SK-N-SH (cell line): ENCODE measurements at regions not wholly inside any gene's neighbourhood (a gene's known extent, or its start where the extent isn't known, plus 50 kb on each side); places are given as distances from the start of the nearest gene placed in this dataset.

Source experiments
- CTCF ChIA-PET: fragments of 300-600, 350-600 bp; formaldehyde crosslinking; extraction: SDS; loops from one replicate; lab custom pipeline; 2021; lab: Yijun Ruan, JAX
- POLR2A ChIA-PET: fragments of 350-600 bp; sonication (Branson Sonifier 250); formaldehyde crosslinking; extraction: SDS; loops from one replicate; lab custom pipeline; 2020; ENCODE audit warnings: antibody characterized with exemption, inconsistent platforms; lab: Yijun Ruan, JAX
- DNase-seq: peaks from one replicate; pipeline ENCODE4 v3.0.0; 2012
- H2AFZ ChIP-seq: fragments of 200-600 bp; sonication (generic); 2 replicates; pipeline ENCODE4 v1.8.1; 2016; ENCODE audit warnings: antibody characterized with exemption, mild to moderate bottlenecking, low read depth
- H3F3A ChIP-seq: fragments of 200-600 bp; sonication (generic); replicated peaks from 2 replicates; pipeline ENCODE3; 2016; ENCODE audit warnings: antibody characterized with exemption, mild to moderate bottlenecking; ENCODE audit not compliant: insufficient read depth
- H3K27ac ChIP-seq, 2 experiments: fragments of 200-500 bp in 1 of 2; fragments of 200-600 bp in 1 of 2; sonication (Bioruptor generic) in 1 of 2; sonication (generic), shearing (Covaris generic) in 1 of 2; 2 replicates each; pipeline versions ENCODE4 v1.5.1 to v1.6.1; 2014 to 2016; ENCODE audit warnings: low read depth in 2 of 2, inconsistent platforms in 1 of 2, low read length in 1 of 2, mild to moderate bottlenecking in 1 of 2, mixed read lengths in 1 of 2
- H3K27me3 ChIP-seq: fragments of 200-600 bp; sonication (generic), shearing (Covaris generic); 2 replicates; pipeline ENCODE4 v1.6.1; 2016; ENCODE audit warnings: mixed run types; ENCODE audit not compliant: insufficient read depth
- H3K36me3 ChIP-seq, 2 experiments: fragments of 200-500 bp in 1 of 2; fragments of 200-600 bp in 1 of 2; sonication (Bioruptor generic) in 1 of 2; sonication (generic) in 1 of 2; replicated peaks in 1 of 2; 2 replicates each; pipeline versions ENCODE3 to v1.5.1; 2014 to 2016; ENCODE audit warnings: low read length in 1 of 2, mild to moderate bottlenecking in 1 of 2; ENCODE audit not compliant: insufficient read depth in 2 of 2, control insufficient read depth in 1 of 2
- H3K4me1 ChIP-seq, 2 experiments: fragments of 200-500 bp in 1 of 2; fragments of 200-600 bp in 1 of 2; sonication (Bioruptor generic) in 1 of 2; sonication (generic), shearing (Covaris generic) in 1 of 2; 2 replicates each; pipeline versions ENCODE4 v1.5.1 to v1.6.1; 2014 to 2016; ENCODE audit warnings: low read depth in 1 of 2, low read length in 1 of 2, mixed run types in 1 of 2; ENCODE audit not compliant: insufficient read depth in 2 of 2, control insufficient read depth in 1 of 2
- H3K4me2 ChIP-seq: fragments of 200-600 bp; sonication (generic), shearing (Covaris generic); 2 replicates; pipeline ENCODE4 v1.6.1; 2017; ENCODE audit warnings: mixed run types
- H3K4me3 ChIP-seq, 2 experiments: fragments of 200-500 bp in 1 of 2; fragments of 200-600 bp in 1 of 2; sonication (Bioruptor generic) in 1 of 2; sonication (generic), shearing (Covaris generic) in 1 of 2; 2 replicates each; pipeline versions ENCODE4 v1.5.1 to v1.8.1; 2014 to 2016; ENCODE audit warnings: low read depth in 2 of 2, inconsistent platforms in 1 of 2, low read length in 1 of 2, mild to moderate bottlenecking in 1 of 2, mixed read lengths in 1 of 2, moderate library complexity in 1 of 2
- H3K79me2 ChIP-seq: fragments of 200-600 bp; sonication (generic); 2 replicates; pipeline ENCODE4 v1.8.1; 2017; ENCODE audit warnings: mild to moderate bottlenecking; ENCODE audit not compliant: insufficient read depth
- H3K9ac ChIP-seq: fragments of 200-600 bp; sonication (generic); 2 replicates; pipeline ENCODE4 v1.6.1; 2017; ENCODE audit warnings: mixed run types
- H3K9me2 ChIP-seq: fragments of 200-600 bp; sonication (generic); 2 replicates; pipeline ENCODE4 v1.6.1; 2017; ENCODE audit warnings: mixed run types
- H3K9me3 ChIP-seq: fragments of 200-600 bp; sonication (generic); 2 replicates; pipeline ENCODE4 v1.6.1; 2017; ENCODE audit warnings: mixed run types, mild to moderate bottlenecking, moderate library complexity
- H4K20me1 ChIP-seq: fragments of 200-600 bp; sonication (generic); 2 replicates; pipeline ENCODE4 v1.6.1; 2017; ENCODE audit warnings: mild to moderate bottlenecking, mixed run types; ENCODE audit not compliant: insufficient read depth
- CTCF ChIP-seq: fragments of 200-600 bp; sonication (generic); IDR thresholded peaks from 2 replicates; pipeline ENCODE4 v1.6.1; 2017; ENCODE audit warnings: antibody characterized with exemption, mild to moderate bottlenecking, moderate library complexity
- EZH2phosphoT487 ChIP-seq: fragments of 200-600 bp; sonication (generic); IDR thresholded peaks from 2 replicates; pipeline ENCODE4 v1.6.1; 2017; ENCODE audit warnings: low read depth, mixed run types, mild to moderate bottlenecking, antibody characterized with exemption, moderate library complexity, borderline replicate concordance
- FOSL2 ChIP-seq: IDR thresholded peaks from 2 replicates; pipeline ENCODE4 v1.4.0; 2012; ENCODE audit warnings: low read depth, mild to moderate bottlenecking, moderate library complexity, borderline replicate concordance
- GABPA ChIP-seq: IDR thresholded peaks from 2 replicates; pipeline ENCODE4 v1.4.0; 2012; ENCODE audit warnings: low read depth, mild to moderate bottlenecking
- IRF3 ChIP-seq: fragments of 150-350 bp; IDR thresholded peaks from 2 replicates; pipeline ENCODE4 v1.6.1; 2016; ENCODE audit warnings: mild to moderate bottlenecking, low read depth, low read length
- JUND ChIP-seq: IDR thresholded peaks from 2 replicates; pipeline ENCODE4 v1.4.0; 2012
- MXI1 ChIP-seq: IDR thresholded peaks from 2 replicates; pipeline ENCODE4 v1.6.1; 2012; ENCODE audit warnings: mild to moderate bottlenecking, low read depth, low read length, improper control_type of control experiment
- RFX5 ChIP-seq: IDR thresholded peaks from 2 replicates; pipeline ENCODE4 v1.6.1; 2012; ENCODE audit warnings: mild to moderate bottlenecking, improper control_type of control experiment, low read length
- RXRA ChIP-seq: IDR thresholded peaks from 2 replicates; pipeline ENCODE4 v1.4.0; 2012; ENCODE audit warnings: low read depth, mild to moderate bottlenecking, borderline replicate concordance
- SIN3A ChIP-seq: IDR thresholded peaks from 2 replicates; pipeline ENCODE4 v1.6.1; 2012; ENCODE audit warnings: low read depth, mild to moderate bottlenecking, low read length, moderate library complexity, borderline replicate concordance
- SMC3 ChIP-seq: IDR thresholded peaks from 2 replicates; pipeline ENCODE4 v1.6.1; 2012; ENCODE audit warnings: low read depth, low read length, improper control_type of control experiment
- TAF1 ChIP-seq: IDR thresholded peaks from 2 replicates; pipeline ENCODE4 v1.6.1; 2012; ENCODE audit warnings: low read depth, mild to moderate bottlenecking, low read length, moderate library complexity, borderline replicate concordance
- TEAD4 ChIP-seq: IDR thresholded peaks from 2 replicates; pipeline ENCODE4 v1.4.0; 2012; ENCODE audit warnings: mild to moderate bottlenecking, borderline replicate concordance; ENCODE audit not compliant: insufficient read depth
- USF1 ChIP-seq: IDR thresholded peaks from 2 replicates; pipeline ENCODE4 v1.4.0; 2012; ENCODE audit warnings: low read depth, borderline replicate concordance
- WGBS: methylation state at CpG from one replicate; pipeline ENCODE4 v1.1.6; 2017; ENCODE audit warnings: low lambda C conversion rate; 5-methylcytosine and 5-hydroxymethylcytosine counted together
- TF ChIP-seq, protein P1 (sequence below): IDR thresholded peaks from 2 replicates; pipeline ENCODE4 v1.6.1; 2012; ENCODE audit warnings: mild to moderate bottlenecking, low read depth, low read length, moderate library complexity
- TF ChIP-seq, protein P2 (sequence below): IDR thresholded peaks from 2 replicates; pipeline ENCODE4 v1.4.0; 2012; ENCODE audit warnings: low read depth, borderline replicate concordance

GRCh38 chr9:31601666-31602065 is 782.8 kb upstream of the ACO1 start (continued):
- no peak for TF ChIP-seq USF1
- TF ChIP-seq SIN3A = no peak

DNA sequence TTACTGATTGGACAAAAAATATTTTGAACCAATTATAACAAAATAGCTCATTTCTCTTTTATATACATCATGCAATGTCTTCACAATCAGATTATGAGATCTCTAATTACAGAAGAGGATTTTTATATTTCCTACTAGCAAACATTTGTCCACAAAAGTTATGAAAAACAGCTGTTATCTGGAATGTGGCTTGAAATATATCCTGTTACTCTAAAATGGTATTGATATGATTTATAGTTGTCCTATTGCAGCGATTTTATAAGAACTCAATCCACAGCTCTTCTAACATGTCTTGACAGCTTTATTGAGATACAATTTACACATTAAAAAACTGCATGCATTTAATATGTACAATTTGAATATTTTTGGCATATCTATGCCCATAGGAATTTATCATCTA is 779.9 kb upstream of the ACO1 start:
- Histone ChIP-seq H3K4me3 (no peak overlapping the region), H3K36me3 (no peaks in the 10 kb centered on the region), H3K9me2 (no peaks in the 10 kb centered on the region), H4K20me1 (no peaks in the 10 kb centered on the region), H2AFZ (no peak overlapping the region), H3K27ac (no peak overlapping the region), H3K9me3 (no peaks in the 10 kb centered on the region), H3K9ac (no peak overlapping the region), H3K79me2 (no peaks in the 10 kb centered on the region), H3F3A (peaks cover 4% of the 10 kb centered on the region), H3K27me3 (no peaks in the 10 kb centered on the region), H3K4me1 (no peaks in the 10 kb centered on the region; a peak in 2 of 4 replicates), H3K4me2 (no peak overlapping the region)
- no peak for DNase-seq
- no peak for TF ChIP-seq RXRA
- TF ChIP-seq SMC3 = no peak
- no peak for TF ChIP-seq TEAD4
- TF ChIP-seq, protein P1, sequence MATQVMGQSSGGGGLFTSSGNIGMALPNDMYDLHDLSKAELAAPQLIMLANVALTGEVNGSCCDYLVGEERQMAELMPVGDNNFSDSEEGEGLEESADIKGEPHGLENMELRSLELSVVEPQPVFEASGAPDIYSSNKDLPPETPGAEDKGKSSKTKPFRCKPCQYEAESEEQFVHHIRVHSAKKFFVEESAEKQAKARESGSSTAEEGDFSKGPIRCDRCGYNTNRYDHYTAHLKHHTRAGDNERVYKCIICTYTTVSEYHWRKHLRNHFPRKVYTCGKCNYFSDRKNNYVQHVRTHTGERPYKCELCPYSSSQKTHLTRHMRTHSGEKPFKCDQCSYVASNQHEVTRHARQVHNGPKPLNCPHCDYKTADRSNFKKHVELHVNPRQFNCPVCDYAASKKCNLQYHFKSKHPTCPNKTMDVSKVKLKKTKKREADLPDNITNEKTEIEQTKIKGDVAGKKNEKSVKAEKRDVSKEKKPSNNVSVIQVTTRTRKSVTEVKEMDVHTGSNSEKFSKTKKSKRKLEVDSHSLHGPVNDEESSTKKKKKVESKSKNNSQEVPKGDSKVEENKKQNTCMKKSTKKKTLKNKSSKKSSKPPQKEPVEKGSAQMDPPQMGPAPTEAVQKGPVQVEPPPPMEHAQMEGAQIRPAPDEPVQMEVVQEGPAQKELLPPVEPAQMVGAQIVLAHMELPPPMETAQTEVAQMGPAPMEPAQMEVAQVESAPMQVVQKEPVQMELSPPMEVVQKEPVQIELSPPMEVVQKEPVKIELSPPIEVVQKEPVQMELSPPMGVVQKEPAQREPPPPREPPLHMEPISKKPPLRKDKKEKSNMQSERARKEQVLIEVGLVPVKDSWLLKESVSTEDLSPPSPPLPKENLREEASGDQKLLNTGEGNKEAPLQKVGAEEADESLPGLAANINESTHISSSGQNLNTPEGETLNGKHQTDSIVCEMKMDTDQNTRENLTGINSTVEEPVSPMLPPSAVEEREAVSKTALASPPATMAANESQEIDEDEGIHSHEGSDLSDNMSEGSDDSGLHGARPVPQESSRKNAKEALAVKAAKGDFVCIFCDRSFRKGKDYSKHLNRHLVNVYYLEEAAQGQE = no peak
- TF ChIP-seq TAF1 = no peak
- no peak for TF ChIP-seq RFX5
- no peak for TF ChIP-seq IRF3
- no peak for TF ChIP-seq EZH2phosphoT487
- no peak for TF ChIP-seq GABPA
- TF ChIP-seq MXI1 = no peak
- TF ChIP-seq JUND = no peak
- TF ChIP-seq, protein P2, sequence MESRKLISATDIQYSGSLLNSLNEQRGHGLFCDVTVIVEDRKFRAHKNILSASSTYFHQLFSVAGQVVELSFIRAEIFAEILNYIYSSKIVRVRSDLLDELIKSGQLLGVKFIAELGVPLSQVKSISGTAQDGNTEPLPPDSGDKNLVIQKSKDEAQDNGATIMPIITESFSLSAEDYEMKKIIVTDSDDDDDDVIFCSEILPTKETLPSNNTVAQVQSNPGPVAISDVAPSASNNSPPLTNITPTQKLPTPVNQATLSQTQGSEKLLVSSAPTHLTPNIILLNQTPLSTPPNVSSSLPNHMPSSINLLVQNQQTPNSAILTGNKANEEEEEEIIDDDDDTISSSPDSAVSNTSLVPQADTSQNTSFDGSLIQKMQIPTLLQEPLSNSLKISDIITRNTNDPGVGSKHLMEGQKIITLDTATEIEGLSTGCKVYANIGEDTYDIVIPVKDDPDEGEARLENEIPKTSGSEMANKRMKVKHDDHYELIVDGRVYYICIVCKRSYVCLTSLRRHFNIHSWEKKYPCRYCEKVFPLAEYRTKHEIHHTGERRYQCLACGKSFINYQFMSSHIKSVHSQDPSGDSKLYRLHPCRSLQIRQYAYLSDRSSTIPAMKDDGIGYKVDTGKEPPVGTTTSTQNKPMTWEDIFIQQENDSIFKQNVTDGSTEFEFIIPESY = no peak
- no peak for TF ChIP-seq FOSL2
- TF ChIP-seq CTCF = no peak
- WGBS = 12% methylated on average over 1 of the region's 1 CpG
- ChIA-PET POLR2A (no interaction called here), CTCF (no interaction called here)
